GM21786 (cell line): ENCODE measurements at regions not wholly inside any gene's neighbourhood (a gene's known extent, or its start where the extent isn't known, plus 50 kb on each side); places are given as distances from the start of the nearest gene placed in this dataset.
"Not testable (repeated sequence)": the region's sequence is repeated elsewhere in the genome, so short reads cannot be mapped to it uniquely, and the experiment has no call there.

Source experiments
- ATAC-seq: cut with Tn5 transposase; IDR thresholded peaks from one replicate; pipeline ENCODE4 v1.9.1; 2021; ENCODE audit not compliant: unreplicated experiment

DNA sequence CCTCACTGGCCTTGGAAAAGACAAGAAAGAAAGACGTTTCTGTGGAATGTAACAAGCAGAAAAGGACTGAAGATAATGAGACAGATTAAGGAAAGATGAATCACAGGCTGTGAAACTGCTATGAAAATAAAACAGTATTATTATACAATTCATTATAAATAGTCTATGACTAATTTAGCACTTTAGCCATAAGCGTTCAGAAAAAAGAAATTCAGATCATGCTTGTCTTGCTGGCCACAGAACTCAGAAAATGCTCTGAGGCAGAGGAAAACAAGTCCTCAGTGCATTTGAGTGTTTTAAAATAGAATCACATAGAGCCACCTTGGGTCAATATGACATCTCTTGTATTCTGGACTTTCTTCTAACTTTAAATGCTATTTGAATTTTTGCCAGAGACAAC lies 65.9 kb upstream of the NBPF26 start:
- ATAC-seq, result not testable (repeated sequence)

DNA sequence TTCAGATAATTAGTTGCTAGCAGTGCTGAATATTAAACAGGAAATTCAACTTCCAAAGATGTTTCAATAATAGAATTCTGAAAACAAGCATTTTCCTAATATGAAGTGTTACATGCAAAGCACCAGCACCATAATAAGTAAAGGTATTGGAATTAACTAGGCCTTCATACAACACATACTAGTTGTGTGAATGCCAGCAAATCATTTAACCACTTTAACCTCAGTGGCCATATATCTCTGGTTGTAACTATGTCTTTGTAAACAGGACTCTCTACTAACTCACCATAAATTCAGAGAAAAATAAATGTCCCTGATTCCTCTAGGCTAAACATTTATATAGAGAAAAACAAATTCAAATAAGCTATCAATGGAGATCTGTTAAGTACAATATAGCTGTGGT lies 65.1 kb upstream of the NBPF26 start:
- ATAC-seq, result not testable (repeated sequence)

- not testable (repeated sequence) for ATAC-seq
These were observed 64.6 kb upstream of the NBPF26 start for GRCh38 chr1:120659133-120659532.

GRCh38 chr1:120664376-120665249 lies 59.1 kb upstream of the NBPF26 start:
- not testable (repeated sequence) for ATAC-seq

GRCh38 chr1:120665250-120665577 lies 58.5 kb upstream of the NBPF26 start:
- ATAC-seq, result not testable (repeated sequence)

DNA sequence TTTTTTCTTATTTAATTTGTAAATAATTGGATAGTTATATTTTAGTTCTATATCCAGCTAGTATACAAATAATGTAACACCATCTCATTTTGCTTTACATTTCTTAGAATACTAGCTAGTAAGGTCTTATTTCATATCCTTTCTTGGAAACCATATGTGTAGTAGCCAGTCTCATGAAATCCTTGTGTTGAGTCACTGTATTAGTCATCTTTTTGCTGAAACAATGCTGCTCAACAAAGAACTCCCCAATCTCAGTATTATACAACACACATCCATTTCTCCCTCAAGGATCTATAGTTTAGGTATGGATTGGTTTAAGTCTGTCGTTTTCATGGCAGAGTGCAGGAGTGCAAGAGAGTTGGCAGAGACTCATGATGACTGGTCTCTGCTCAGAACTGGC lies 55.6 kb upstream of the NBPF26 start:
- ATAC-seq, result not testable (repeated sequence)
